ENCODE measurements at regions not wholly inside any gene's neighbourhood (a gene's known extent, or its start where the extent isn't known, plus 50 kb on each side); places are given as distances from the start of the nearest gene placed in this dataset.
"Not testable (repeated sequence)": the region's sequence is repeated elsewhere in the genome, so short reads cannot be mapped to it uniquely, and the experiment has no call there.

- TF ChIP-seq CTCF (conservative IDR thresholded peaks at IDR 0.05); ZFX (IDR thresholded peaks at IDR 0.05): not testable (repeated sequence)
Observed at GRCh38 chr21:14011149-14011548, 199.6 kb downstream of the LIPI start.

All from C4-2B (cell line).